ENCODE measurements at regions not wholly inside any gene's neighbourhood (a gene's known extent, or its start where the extent isn't known, plus 50 kb on each side); places are given as distances from the start of the nearest gene placed in this dataset.

GRCh38 chrX:10085223-10085622, 71.6 kb upstream of the CLCN4 start:
- no peak for TF ChIP-seq POLR2A (IDR thresholded peaks at IDR 0.05)
- TF ChIP-seq, protein P1, sequence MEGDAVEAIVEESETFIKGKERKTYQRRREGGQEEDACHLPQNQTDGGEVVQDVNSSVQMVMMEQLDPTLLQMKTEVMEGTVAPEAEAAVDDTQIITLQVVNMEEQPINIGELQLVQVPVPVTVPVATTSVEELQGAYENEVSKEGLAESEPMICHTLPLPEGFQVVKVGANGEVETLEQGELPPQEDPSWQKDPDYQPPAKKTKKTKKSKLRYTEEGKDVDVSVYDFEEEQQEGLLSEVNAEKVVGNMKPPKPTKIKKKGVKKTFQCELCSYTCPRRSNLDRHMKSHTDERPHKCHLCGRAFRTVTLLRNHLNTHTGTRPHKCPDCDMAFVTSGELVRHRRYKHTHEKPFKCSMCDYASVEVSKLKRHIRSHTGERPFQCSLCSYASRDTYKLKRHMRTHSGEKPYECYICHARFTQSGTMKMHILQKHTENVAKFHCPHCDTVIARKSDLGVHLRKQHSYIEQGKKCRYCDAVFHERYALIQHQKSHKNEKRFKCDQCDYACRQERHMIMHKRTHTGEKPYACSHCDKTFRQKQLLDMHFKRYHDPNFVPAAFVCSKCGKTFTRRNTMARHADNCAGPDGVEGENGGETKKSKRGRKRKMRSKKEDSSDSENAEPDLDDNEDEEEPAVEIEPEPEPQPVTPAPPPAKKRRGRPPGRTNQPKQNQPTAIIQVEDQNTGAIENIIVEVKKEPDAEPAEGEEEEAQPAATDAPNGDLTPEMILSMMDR (IDR thresholded peaks at IDR 0.05 in 4 of 5, conservative IDR thresholded peaks at IDR 0.05 in 1 of 5) = no peak
